ENCODE measurements at regions not wholly inside any gene's neighbourhood (a gene's known extent, or its start where the extent isn't known, plus 50 kb on each side); places are given as distances from the start of the nearest gene placed in this dataset.

DNA sequence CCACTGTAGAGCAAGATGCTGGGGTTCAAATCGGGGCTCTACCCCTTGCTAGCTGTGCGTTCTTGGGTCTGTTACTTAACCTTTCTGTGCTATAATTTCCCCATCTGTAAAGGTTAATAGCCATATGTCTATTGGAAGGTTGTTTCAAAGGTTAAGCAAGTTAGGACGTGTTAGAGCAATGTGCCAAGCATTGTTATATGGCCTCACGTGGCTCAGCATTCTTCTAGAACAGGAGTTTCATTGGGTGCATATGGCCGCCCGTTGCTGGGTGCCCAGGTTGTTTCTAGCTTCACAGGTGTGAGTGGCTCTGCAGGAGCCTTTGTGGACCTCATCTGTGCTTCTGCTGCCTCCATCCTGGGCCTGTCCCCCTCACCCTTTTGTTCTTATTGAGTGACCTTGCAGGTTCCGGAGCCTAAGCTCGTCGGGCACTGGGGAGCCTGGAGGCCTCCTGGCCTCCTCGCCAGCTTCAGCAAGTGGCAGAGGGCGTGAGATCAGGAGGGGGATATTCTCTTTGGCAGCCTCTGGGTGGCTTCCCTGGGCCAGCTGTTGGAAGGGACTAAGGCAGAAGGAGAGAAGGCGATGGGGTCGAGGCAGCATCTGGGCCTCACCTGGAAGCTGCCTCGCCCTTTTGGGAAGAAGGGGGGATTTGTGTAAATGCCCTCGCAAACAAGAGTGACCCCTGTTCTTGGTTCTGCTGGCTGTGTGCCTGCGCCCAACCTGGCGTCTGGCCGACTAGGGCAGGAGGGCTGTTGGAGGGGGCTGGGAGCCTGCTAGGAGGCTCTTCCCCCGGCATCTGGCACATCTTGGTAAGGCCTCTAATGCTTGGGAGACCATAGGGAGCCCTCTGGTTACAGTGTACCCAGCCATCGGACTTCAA is 80.2 kb upstream of the CIBAR2 start:
- no peak for DNase-seq (ENCODE audit: low read depth, low spot score)
- no TSS peak for BruUV-seq (replicated peaks)

DNA sequence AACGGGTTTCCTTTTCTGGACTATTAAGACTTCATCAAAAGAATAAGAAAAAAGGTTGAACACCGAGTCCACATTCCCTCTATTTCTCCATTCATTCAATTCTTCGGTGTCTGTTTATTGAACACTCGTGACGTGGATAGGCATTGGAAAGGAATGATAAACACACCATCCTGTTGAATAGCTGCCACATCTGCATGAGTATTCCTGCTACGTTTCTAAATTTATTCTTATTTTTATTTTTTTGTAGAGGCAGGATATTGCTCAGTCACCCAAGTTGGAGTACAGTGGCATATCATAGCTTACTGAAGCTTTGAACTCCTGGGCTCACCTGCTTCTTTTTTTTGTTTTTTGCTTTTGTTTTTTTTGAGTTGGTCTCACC is 80.8 kb upstream of the CIBAR2 start:
- intact Hi-C loops (cut with micrococcal nuclease; ENCODE audit: unreplicated experiment) (no loop called here), in situ Hi-C loops (cut with HindIII; ENCODE audit: low pct_unique_long_range_greater_than_20kb, low sequenced_read_pairs) (no loop called here)
- Histone ChIP-seq H3K27ac (ENCODE audit: low read length) (no peak overlapping the region), H3K36me3 (ENCODE audit: control insufficient read depth, insufficient read depth, low read length) (no peaks in the 10 kb centered on the region), H3K4me1 (ENCODE audit: control insufficient read depth, insufficient read depth, low read length) (peaks cover 12% of the 10 kb centered on the region), H3K27me3 (ENCODE audit: control insufficient read depth, insufficient read depth, low read length) (no peaks in the 10 kb centered on the region), H3K9me3 (ENCODE audit: control insufficient read depth, insufficient read depth, low read depth, low read length) (no peaks in the 10 kb centered on the region), H3K4me3 (ENCODE audit: low read depth in 2 of 2, low read length in 2 of 2) (no peak overlapping the region)
- CTCF ChIA-PET: no interaction called here
- POLR2A ChIA-PET: no interaction called here
- DNase-seq (ENCODE audit: low read depth, low spot score): no peak
- no peak for ATAC-seq
- TF ChIP-seq, protein P1, sequence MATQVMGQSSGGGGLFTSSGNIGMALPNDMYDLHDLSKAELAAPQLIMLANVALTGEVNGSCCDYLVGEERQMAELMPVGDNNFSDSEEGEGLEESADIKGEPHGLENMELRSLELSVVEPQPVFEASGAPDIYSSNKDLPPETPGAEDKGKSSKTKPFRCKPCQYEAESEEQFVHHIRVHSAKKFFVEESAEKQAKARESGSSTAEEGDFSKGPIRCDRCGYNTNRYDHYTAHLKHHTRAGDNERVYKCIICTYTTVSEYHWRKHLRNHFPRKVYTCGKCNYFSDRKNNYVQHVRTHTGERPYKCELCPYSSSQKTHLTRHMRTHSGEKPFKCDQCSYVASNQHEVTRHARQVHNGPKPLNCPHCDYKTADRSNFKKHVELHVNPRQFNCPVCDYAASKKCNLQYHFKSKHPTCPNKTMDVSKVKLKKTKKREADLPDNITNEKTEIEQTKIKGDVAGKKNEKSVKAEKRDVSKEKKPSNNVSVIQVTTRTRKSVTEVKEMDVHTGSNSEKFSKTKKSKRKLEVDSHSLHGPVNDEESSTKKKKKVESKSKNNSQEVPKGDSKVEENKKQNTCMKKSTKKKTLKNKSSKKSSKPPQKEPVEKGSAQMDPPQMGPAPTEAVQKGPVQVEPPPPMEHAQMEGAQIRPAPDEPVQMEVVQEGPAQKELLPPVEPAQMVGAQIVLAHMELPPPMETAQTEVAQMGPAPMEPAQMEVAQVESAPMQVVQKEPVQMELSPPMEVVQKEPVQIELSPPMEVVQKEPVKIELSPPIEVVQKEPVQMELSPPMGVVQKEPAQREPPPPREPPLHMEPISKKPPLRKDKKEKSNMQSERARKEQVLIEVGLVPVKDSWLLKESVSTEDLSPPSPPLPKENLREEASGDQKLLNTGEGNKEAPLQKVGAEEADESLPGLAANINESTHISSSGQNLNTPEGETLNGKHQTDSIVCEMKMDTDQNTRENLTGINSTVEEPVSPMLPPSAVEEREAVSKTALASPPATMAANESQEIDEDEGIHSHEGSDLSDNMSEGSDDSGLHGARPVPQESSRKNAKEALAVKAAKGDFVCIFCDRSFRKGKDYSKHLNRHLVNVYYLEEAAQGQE (IDR thresholded peaks at IDR 0.05; ENCODE audit: insufficient read depth in 1 of 2, low read depth in 2 of 2, low read length in 1 of 2): no peak
- TF ChIP-seq, protein P2, sequence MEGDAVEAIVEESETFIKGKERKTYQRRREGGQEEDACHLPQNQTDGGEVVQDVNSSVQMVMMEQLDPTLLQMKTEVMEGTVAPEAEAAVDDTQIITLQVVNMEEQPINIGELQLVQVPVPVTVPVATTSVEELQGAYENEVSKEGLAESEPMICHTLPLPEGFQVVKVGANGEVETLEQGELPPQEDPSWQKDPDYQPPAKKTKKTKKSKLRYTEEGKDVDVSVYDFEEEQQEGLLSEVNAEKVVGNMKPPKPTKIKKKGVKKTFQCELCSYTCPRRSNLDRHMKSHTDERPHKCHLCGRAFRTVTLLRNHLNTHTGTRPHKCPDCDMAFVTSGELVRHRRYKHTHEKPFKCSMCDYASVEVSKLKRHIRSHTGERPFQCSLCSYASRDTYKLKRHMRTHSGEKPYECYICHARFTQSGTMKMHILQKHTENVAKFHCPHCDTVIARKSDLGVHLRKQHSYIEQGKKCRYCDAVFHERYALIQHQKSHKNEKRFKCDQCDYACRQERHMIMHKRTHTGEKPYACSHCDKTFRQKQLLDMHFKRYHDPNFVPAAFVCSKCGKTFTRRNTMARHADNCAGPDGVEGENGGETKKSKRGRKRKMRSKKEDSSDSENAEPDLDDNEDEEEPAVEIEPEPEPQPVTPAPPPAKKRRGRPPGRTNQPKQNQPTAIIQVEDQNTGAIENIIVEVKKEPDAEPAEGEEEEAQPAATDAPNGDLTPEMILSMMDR (IDR thresholded peaks at IDR 0.05): no peak
- TF ChIP-seq TCF7L2 (IDR thresholded peaks at IDR 0.05; ENCODE audit: low read depth, low read length) (no peak), POLR2AphosphoS5 (IDR thresholded peaks at IDR 0.05; ENCODE audit: low read depth, low read length) (no peak), SIN3A (IDR thresholded peaks at IDR 0.05; ENCODE audit: borderline replicate concordance, insufficient read depth, low read depth, low read length) (no peak)
- no TSS peak for BruUV-seq (replicated peaks)

More for the DNA sequence above, 80.2 kb upstream of the CIBAR2 start:
- Histone ChIP-seq H3K27ac (ENCODE audit: low read length) (no peak overlapping the region), H3K36me3 (ENCODE audit: control insufficient read depth, insufficient read depth, low read length) (no peaks in the 10 kb centered on the region), H3K9me3 (ENCODE audit: control insufficient read depth, insufficient read depth, low read depth, low read length) (no peaks in the 10 kb centered on the region), H3K27me3 (ENCODE audit: control insufficient read depth, insufficient read depth, low read length) (no peaks in the 10 kb centered on the region), H3K4me1 (ENCODE audit: control insufficient read depth, insufficient read depth, low read length) (peaks cover 12% of the 10 kb centered on the region), H3K4me3 (ENCODE audit: low read depth in 2 of 2, low read length in 2 of 2) (no peak overlapping the region)
- ChIA-PET POLR2A (no interaction called here), CTCF (no interaction called here)
- TF ChIP-seq TCF7L2 (IDR thresholded peaks at IDR 0.05; ENCODE audit: low read depth, low read length) (no peak), POLR2AphosphoS5 (IDR thresholded peaks at IDR 0.05; ENCODE audit: low read depth, low read length) (no peak), SIN3A (IDR thresholded peaks at IDR 0.05; ENCODE audit: borderline replicate concordance, insufficient read depth, low read depth, low read length) (no peak)
- TF ChIP-seq, protein P2 (IDR thresholded peaks at IDR 0.05): no peak
- TF ChIP-seq, protein P1 (IDR thresholded peaks at IDR 0.05; ENCODE audit: insufficient read depth in 1 of 2, low read depth in 2 of 2, low read length in 1 of 2): no peak
- ATAC-seq: no peak
- intact Hi-C loops (cut with micrococcal nuclease; ENCODE audit: unreplicated experiment) (no loop called here), in situ Hi-C loops (cut with HindIII; ENCODE audit: low pct_unique_long_range_greater_than_20kb, low sequenced_read_pairs) (no loop called here)
